MCF 10A (cell line): ENCODE measurements at regions not wholly inside any gene's neighbourhood (a gene's known extent, or its start where the extent isn't known, plus 50 kb on each side); places are given as distances from the start of the nearest gene placed in this dataset.

ENCODE experiments used
- BruUV-seq: library from RNA; stranded (reverse); fragments of 400-500 nt; replicated peaks from 2 replicates; lab custom pipeline; 2021; lab: Mats Ljungman, UMichigan
- CTCF ChIA-PET: fragments of 300-600 bp; sonication (Branson Sonifier 250); formaldehyde crosslinking; extraction: SDS; loops from one replicate; lab custom pipeline; 2021; ENCODE audit warnings: antibody characterized with exemption, inconsistent platforms; lab: Yijun Ruan, JAX
- POLR2A ChIA-PET: fragments of 300-600, 350-650 bp; sonication (Branson Sonifier 250); formaldehyde crosslinking; extraction: SDS; loops from one replicate; lab custom pipeline; 2020; ENCODE audit warnings: antibody characterized with exemption, inconsistent platforms; lab: Yijun Ruan, JAX
- DNase-seq: peaks from one replicate; pipeline ENCODE4 v3.0.0-alpha.2; 2018; ENCODE audit not compliant: unreplicated experiment
- H3K27ac Mint-ChIP-seq: one replicate; pipeline ENCODE4 v1.8.0; 2022; ENCODE audit warnings: mild to moderate bottlenecking, low read depth, mixed read lengths; ENCODE audit not compliant: unreplicated experiment
- H3K27me3 Mint-ChIP-seq: one replicate; pipeline ENCODE4 v1.8.0; 2022; ENCODE audit warnings: mixed read lengths; ENCODE audit not compliant: insufficient read depth, unreplicated experiment
- H3K36me3 Mint-ChIP-seq: one replicate; pipeline ENCODE4 v1.8.0; 2022; ENCODE audit warnings: mild to moderate bottlenecking, moderate library complexity, mixed read lengths; ENCODE audit not compliant: insufficient read depth, unreplicated experiment
- H3K4me1 Mint-ChIP-seq: one replicate; pipeline ENCODE4 v1.8.0; 2022; ENCODE audit warnings: mixed read lengths; ENCODE audit not compliant: insufficient read depth, unreplicated experiment
- H3K4me3 Mint-ChIP-seq: one replicate; pipeline ENCODE4 v1.8.0; 2022; ENCODE audit warnings: mild to moderate bottlenecking, moderate library complexity, mixed read lengths; ENCODE audit not compliant: unreplicated experiment
- H3K9me3 Mint-ChIP-seq: one replicate; pipeline ENCODE4 v1.8.0; 2022; ENCODE audit warnings: mixed read lengths; ENCODE audit not compliant: unreplicated experiment
- CTCF ChIP-seq: fragments of 200-600 bp; IDR thresholded peaks from one replicate; pipeline ENCODE4 v1.8.0; 2022; ENCODE audit warnings: antibody characterized with exemption, mild to moderate bottlenecking; ENCODE audit not compliant: unreplicated experiment
- intact Hi-C: fragments of 100-400 bp; cut with micrococcal nuclease; formaldehyde crosslinking; loops from 2 replicates; pipeline ENCODE4 v1.14.1; 2022

- H3K27ac Mint-ChIP-seq, result no peak overlapping the region
- intact Hi-C loops, result no loop called here
- DNase-seq, result no peak
- ChIA-PET POLR2A (interaction anchor here (1.2 kb wide), 1 partner anchor 14 kb away, joined by 4 read pairs; no protein-coding TSS in a partner anchor), CTCF (interaction anchor here (1.0 to 1.5 kb wide), 3 partner anchors 14 to 51 kb away, joined by 3 to 4 read pairs (median 4); no protein-coding TSS in a partner anchor)
- peaks cover 6% of the 10 kb centered on the region for H3K4me1 Mint-ChIP-seq
- H3K9me3 Mint-ChIP-seq, result peaks cover 13% of the 10 kb centered on the region
- H3K36me3 Mint-ChIP-seq, result no peaks in the 10 kb centered on the region
- BruUV-seq, result no TSS peak
- no peak for TF ChIP-seq CTCF
- H3K4me3 Mint-ChIP-seq, result no peak overlapping the region
- H3K27me3 Mint-ChIP-seq, result no peaks in the 10 kb centered on the region
Measured at GRCh38 chr16:62240722-62241121, 204.5 kb upstream of the CDH8 start.

- peak; percentile 29 for TF ChIP-seq CTCF
- intact Hi-C loops, result loop anchor here (5.0 kb wide), 1 partner anchor 1827 kb away; no protein-coding TSS in a partner anchor
- POLR2A ChIA-PET, result interaction anchor here (0.8 to 1.1 kb wide), 2 partner anchors 24 to 28 kb away, joined by 3 to 5 read pairs; no protein-coding TSS in a partner anchor
- H3K27ac Mint-ChIP-seq, result no peak overlapping the region
- CTCF ChIA-PET, result interaction anchor here (0.7 to 3.2 kb wide), 14 partner anchors 9 to 1064 kb away, joined by 3 to 13 read pairs (median 4); no protein-coding TSS in a partner anchor
- no peaks in the 10 kb centered on the region for H3K36me3 Mint-ChIP-seq
- H3K27me3 Mint-ChIP-seq, result no peaks in the 10 kb centered on the region
- H3K4me3 Mint-ChIP-seq, result peak overlapping the region; percentile 19
- peak; percentile 81 for DNase-seq
- H3K4me1 Mint-ChIP-seq, result no peaks in the 10 kb centered on the region
- BruUV-seq, result no TSS peak
- H3K9me3 Mint-ChIP-seq, result no peaks in the 10 kb centered on the region
Measured at GRCh38 chr16:62225675-62226074, 189.4 kb upstream of the CDH8 start.

- ChIA-PET POLR2A (interaction anchor here (1.1 kb wide), 1 partner anchor 25 kb away, joined by 3 read pairs; no protein-coding TSS in a partner anchor), CTCF (interaction anchor here (0.5 to 3.2 kb wide), 9 partner anchors 9 to 1065 kb away, joined by 3 to 13 read pairs (median 4); no protein-coding TSS in a partner anchor)
- no peak for TF ChIP-seq CTCF
- no peak for DNase-seq
- no peaks in the 10 kb centered on the region for H3K36me3 Mint-ChIP-seq
- H3K27ac Mint-ChIP-seq, result no peak overlapping the region
- H3K4me1 Mint-ChIP-seq, result no peaks in the 10 kb centered on the region
- peaks cover 7% of the 10 kb centered on the region for H3K27me3 Mint-ChIP-seq
- no peaks in the 10 kb centered on the region for H3K9me3 Mint-ChIP-seq
- intact Hi-C loops, result loop anchor here (5.0 kb wide), 1 partner anchor 1828 kb away; no protein-coding TSS in a partner anchor
- no TSS peak for BruUV-seq
- H3K4me3 Mint-ChIP-seq, result no peak overlapping the region
Measured at GRCh38 chr16:62224646-62225209, 188.5 kb upstream of the CDH8 start.

- POLR2A ChIA-PET, result interaction anchor here (0.7 kb wide), 1 partner anchor 28 kb away, joined by 3 read pairs; no protein-coding TSS in a partner anchor
Measured at GRCh38 chr16:62216837-62217236, 180.6 kb upstream of the CDH8 start.

More at GRCh38 chr16:62216837-62217236, 180.6 kb upstream of the CDH8 start:
- DNase-seq, result no peak
- intact Hi-C loops, result no loop called here
- no TSS peak for BruUV-seq
- H3K4me3 Mint-ChIP-seq, result no peak overlapping the region
- H3K9me3 Mint-ChIP-seq, result no peaks in the 10 kb centered on the region
- peaks cover 15% of the 10 kb centered on the region for H3K27me3 Mint-ChIP-seq
- TF ChIP-seq CTCF, result no peak
- CTCF ChIA-PET, result interaction anchor here (0.5 to 1.1 kb wide), 2 partner anchors 10 to 39 kb away, joined by 3 to 4 read pairs; no protein-coding TSS in a partner anchor
- H3K4me1 Mint-ChIP-seq, result no peaks in the 10 kb centered on the region
- no peak overlapping the region for H3K27ac Mint-ChIP-seq
- H3K36me3 Mint-ChIP-seq, result no peaks in the 10 kb centered on the region
